CD4-positive, alpha-beta T cell treated with Interleukin-10 for 1 hour (primary cell): ENCODE measurements at regions not wholly inside any gene's neighbourhood (a gene's known extent, or its start where the extent isn't known, plus 50 kb on each side); places are given as distances from the start of the nearest gene placed in this dataset.

Experiments
- DNase-seq: peaks from one replicate; pipeline ENCODE4 v3.0.0-alpha.2; 2020

GRCh38 chr2:21543630-21544029, 419.9 kb downstream of the TDRD15 start:
- DNase-seq: no peak

- DNase-seq: no peak
Measured at GRCh38 chr2:21544392-21544791, 420.6 kb downstream of the TDRD15 start.

- DNase-seq: no peak
Measured at GRCh38 chr2:21552981-21553380, 429.2 kb downstream of the TDRD15 start.

GRCh38 chr2:21559351-21559750, 435.6 kb downstream of the TDRD15 start:
- no peak for DNase-seq

- no peak for DNase-seq
Measured at GRCh38 chr2:21561965-21562364, 438.2 kb downstream of the TDRD15 start.

- DNase-seq: no peak
Measured at GRCh38 chr2:21567395-21567794, 443.6 kb downstream of the TDRD15 start.

GRCh38 chr2:21571686-21572085, 447.9 kb downstream of the TDRD15 start:
- no peak for DNase-seq

- DNase-seq: no peak
Measured at GRCh38 chr2:21580391-21580790, 456.6 kb downstream of the TDRD15 start.

- DNase-seq: no peak
Measured at GRCh38 chr2:21585881-21586280, 462.1 kb downstream of the TDRD15 start.

GRCh38 chr2:21590026-21590690, 466.4 kb downstream of the TDRD15 start:
- no peak for DNase-seq

GRCh38 chr2:21591926-21592325, 468.2 kb downstream of the TDRD15 start:
- DNase-seq: no peak

GRCh38 chr2:21599417-21599816, 475.6 kb downstream of the TDRD15 start:
- DNase-seq: no peak

- no peak for DNase-seq
Measured at GRCh38 chr2:21602789-21603188, 479.0 kb downstream of the TDRD15 start.

- no peak for DNase-seq
Measured at GRCh38 chr2:21607572-21607971, 483.8 kb downstream of the TDRD15 start.

GRCh38 chr2:21610304-21610703, 486.5 kb downstream of the TDRD15 start:
- DNase-seq: no peak

- DNase-seq: no peak
Measured at GRCh38 chr2:21617885-21618434, 494.2 kb downstream of the TDRD15 start.

- DNase-seq: no peak
Measured at GRCh38 chr2:21620771-21621170, 497.0 kb downstream of the TDRD15 start.

- DNase-seq: no peak
Measured at GRCh38 chr2:21627938-21628337, 504.2 kb downstream of the TDRD15 start.

GRCh38 chr2:21633015-21633414, 509.2 kb downstream of the TDRD15 start:
- DNase-seq: no peak

- DNase-seq: no peak
Measured at GRCh38 chr2:21633466-21633865, 509.7 kb downstream of the TDRD15 start.

GRCh38 chr2:21633911-21634310, 510.1 kb downstream of the TDRD15 start:
- DNase-seq: no peak

GRCh38 chr2:21640046-21640445, 516.3 kb downstream of the TDRD15 start:
- DNase-seq: no peak

GRCh38 chr2:21642647-21643046, 518.9 kb downstream of the TDRD15 start:
- DNase-seq: no peak

GRCh38 chr2:21643180-21643579, 519.4 kb downstream of the TDRD15 start:
- no peak for DNase-seq

GRCh38 chr2:21644266-21644665, 520.5 kb downstream of the TDRD15 start:
- DNase-seq: no peak
